ENCODE measurements at regions not wholly inside any gene's neighbourhood (a gene's known extent, or its start where the extent isn't known, plus 50 kb on each side); places are given as distances from the start of the nearest gene placed in this dataset.

GRCh38 chr1:37319284-37319683 is 155.1 kb upstream of the ZC3H12A start:
- TF ChIP-seq CTCF (IDR thresholded peaks at IDR 0.05; ENCODE audit: insufficient read depth, low read length, poor library complexity, severe bottlenecking) (no peak), EZH2phosphoT487 (conservative IDR thresholded peaks at IDR 0.05; ENCODE audit: low read length) (no peak)

Measured in SU-DHL-6 (cell line).